ENCODE measurements at regions not wholly inside any gene's neighbourhood (a gene's known extent, or its start where the extent isn't known, plus 50 kb on each side); places are given as distances from the start of the nearest gene placed in this dataset.

DNA sequence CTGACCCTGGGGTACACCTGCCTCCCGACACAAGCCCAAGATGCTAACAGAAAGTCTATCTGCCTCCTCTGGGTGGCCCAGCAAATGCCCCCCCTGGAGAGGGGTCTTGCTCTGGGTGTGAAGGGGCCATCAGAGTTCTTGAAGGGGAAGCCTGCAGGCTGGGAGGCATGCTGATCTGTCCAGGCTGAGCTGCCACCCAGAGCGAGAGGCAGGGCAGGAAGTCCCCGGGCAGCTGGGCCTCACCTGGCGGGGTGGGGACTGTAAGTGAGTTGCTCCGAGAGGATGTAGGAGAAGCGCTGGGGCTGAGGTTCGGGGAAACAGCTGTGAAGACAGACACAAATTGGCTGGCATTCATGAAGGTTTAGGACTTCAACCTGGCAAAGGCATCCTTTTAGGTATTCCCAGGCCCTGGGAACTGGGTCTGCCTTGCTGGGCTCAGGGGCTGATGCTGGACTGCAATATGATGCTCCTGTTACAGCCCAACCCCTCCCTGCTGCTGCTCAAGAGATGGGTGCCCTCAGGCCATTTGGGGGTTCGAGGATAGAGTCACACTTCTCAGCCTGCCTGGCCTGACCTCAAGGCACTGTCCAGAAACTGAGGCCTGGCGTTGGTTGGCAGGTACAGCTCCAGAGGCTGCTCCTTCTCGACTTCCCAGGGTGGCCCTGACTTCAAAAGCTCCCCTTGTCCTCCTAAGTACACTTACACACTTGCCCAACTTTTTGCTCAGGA lies 60.2 kb upstream of the LYVE1 start:
- Histone ChIP-seq H3K27ac (no peak overlapping the region), H3K36me3 (no peaks in the 10 kb centered on the region), H3K4me3 (ENCODE audit: low read depth, low read length) (no peak overlapping the region), H3K9me3 (ENCODE audit: severe bottlenecking) (no peaks in the 10 kb centered on the region), H3K27me3 (ENCODE audit: insufficient read depth, low read depth, severe bottlenecking) (no peaks in the 10 kb centered on the region)
- TF ChIP-seq, protein P1, sequence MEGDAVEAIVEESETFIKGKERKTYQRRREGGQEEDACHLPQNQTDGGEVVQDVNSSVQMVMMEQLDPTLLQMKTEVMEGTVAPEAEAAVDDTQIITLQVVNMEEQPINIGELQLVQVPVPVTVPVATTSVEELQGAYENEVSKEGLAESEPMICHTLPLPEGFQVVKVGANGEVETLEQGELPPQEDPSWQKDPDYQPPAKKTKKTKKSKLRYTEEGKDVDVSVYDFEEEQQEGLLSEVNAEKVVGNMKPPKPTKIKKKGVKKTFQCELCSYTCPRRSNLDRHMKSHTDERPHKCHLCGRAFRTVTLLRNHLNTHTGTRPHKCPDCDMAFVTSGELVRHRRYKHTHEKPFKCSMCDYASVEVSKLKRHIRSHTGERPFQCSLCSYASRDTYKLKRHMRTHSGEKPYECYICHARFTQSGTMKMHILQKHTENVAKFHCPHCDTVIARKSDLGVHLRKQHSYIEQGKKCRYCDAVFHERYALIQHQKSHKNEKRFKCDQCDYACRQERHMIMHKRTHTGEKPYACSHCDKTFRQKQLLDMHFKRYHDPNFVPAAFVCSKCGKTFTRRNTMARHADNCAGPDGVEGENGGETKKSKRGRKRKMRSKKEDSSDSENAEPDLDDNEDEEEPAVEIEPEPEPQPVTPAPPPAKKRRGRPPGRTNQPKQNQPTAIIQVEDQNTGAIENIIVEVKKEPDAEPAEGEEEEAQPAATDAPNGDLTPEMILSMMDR (IDR thresholded peaks at IDR 0.05; ENCODE audit: low read depth, low read length): no peak
- no peak for DNase-seq

DNA sequence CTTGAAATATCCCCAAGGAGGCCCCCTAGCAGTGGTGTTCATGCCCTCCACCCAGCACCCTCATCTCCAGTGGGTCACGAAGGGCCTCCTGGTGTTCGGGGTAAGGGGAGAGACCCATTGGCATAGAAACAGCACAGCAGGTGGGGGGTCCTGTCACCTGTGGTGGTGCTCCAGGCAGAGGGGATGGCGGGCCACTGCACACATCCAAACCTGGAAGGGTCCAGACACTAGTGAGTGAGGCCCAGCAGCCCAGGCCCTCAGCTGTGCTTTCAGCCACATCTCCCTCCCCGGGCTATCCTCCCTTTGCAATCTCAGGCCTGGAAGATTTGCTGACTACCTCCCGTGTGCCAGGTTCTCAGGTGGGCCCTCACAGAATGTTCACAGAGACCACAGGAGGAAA lies 59.4 kb upstream of the LYVE1 start:
- TF ChIP-seq, protein P1 (IDR thresholded peaks at IDR 0.05; ENCODE audit: low read depth, low read length): no peak
- no peak overlapping the region for H3K27ac ChIP-seq

DNA sequence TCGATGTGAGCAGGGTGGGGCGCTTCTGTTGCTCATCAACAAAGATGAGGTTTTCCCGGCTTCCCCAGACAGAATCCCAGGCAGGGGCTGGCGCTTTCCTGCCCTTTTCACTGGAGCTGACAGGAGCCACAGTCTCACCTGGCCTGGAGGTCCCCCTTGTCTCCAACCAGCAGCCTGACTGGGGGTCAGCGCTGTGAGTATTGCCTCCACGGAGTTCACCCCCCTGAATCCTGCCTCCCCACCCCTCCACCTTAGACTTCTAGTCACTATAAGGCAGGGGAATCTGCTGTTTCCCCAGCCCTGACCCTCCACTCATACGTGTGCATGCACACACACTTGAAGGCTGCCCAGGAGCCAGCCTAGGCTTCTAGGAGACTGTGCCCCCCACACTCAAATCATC lies 58.8 kb upstream of the LYVE1 start:
- H3K36me3 ChIP-seq: no peaks in the 10 kb centered on the region

More for the DNA sequence above, 59.4 kb upstream of the LYVE1 start:
- H3K36me3 ChIP-seq: no peaks in the 10 kb centered on the region
- no peak overlapping the region for H3K4me3 ChIP-seq (ENCODE audit: low read depth, low read length)
- H3K27me3 ChIP-seq (ENCODE audit: insufficient read depth, low read depth, severe bottlenecking): no peaks in the 10 kb centered on the region
- no peak for DNase-seq
- no peaks in the 10 kb centered on the region for H3K9me3 ChIP-seq (ENCODE audit: severe bottlenecking)

DNA sequence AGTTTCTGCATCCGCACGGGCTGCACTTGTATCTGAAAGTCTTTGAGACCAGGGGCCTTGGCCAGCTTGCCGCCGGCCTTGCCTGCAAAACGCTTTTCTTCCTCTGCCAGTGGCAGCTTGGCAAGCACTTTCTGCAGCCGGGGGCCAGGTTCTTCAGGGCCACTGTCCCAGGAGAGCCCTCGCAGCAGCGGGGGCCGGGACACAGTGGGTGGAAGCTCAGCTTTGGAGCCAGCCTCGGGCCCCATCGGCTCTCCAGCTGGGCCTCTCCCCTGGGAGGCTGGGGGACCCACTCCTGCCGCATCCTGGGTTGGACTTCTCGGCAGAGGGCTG lies 57.5 kb upstream of the LYVE1 start:
- H3K9me3 ChIP-seq (ENCODE audit: severe bottlenecking): no peaks in the 10 kb centered on the region
- DNase-seq: no peak
- H3K27me3 ChIP-seq (ENCODE audit: insufficient read depth, low read depth, severe bottlenecking): no peaks in the 10 kb centered on the region
- no peak overlapping the region for H3K27ac ChIP-seq
- H3K36me3 ChIP-seq: no peaks in the 10 kb centered on the region
- TF ChIP-seq, protein P1 (IDR thresholded peaks at IDR 0.05; ENCODE audit: low read depth, low read length): no peak
- no peak overlapping the region for H3K4me3 ChIP-seq (ENCODE audit: low read depth, low read length)

More for the DNA sequence above, 58.8 kb upstream of the LYVE1 start:
- no peak for DNase-seq
- Histone ChIP-seq H3K27me3 (ENCODE audit: insufficient read depth, low read depth, severe bottlenecking) (no peaks in the 10 kb centered on the region), H3K27ac (no peak overlapping the region), H3K9me3 (ENCODE audit: severe bottlenecking) (no peaks in the 10 kb centered on the region), H3K4me3 (ENCODE audit: low read depth, low read length) (no peak overlapping the region)
- TF ChIP-seq, protein P1 (IDR thresholded peaks at IDR 0.05; ENCODE audit: low read depth, low read length): no peak

DNA sequence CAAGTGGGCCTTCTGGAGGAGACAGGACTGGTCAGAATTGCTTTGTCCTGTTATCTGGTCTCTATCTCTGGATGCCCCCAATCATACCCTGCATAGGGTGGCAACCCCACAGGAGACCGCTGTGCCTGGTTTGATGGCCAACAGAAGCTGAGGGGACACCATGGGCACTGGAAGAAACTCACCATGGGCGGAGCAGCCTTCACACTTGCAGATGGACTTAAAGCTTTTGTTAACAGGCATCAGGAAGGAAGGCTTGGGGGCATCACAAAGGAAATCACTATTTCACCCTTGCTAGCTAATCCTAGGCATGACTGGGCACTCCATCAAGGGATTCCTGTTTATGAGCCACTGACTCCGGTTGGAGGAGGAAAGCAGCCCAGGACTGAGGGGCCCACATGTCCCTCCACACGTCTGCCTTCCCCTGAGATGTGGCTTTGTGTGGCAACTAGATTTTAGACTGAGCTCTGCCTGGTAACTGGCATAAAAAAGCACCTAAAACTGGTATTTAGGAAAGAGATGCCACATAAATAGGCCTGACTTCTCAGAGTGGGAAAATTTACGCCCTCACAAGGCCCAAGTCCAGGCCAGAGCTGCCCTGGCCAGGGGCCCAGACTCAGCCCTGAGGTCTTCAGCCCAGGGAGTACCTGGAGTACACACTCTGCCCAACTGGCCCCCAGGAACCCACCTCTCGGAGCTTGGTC lies 57.0 kb upstream of the LYVE1 start:
- DNase-seq: no peak
- no peak overlapping the region for H3K4me3 ChIP-seq (ENCODE audit: low read depth, low read length)
- no peaks in the 10 kb centered on the region for H3K9me3 ChIP-seq (ENCODE audit: severe bottlenecking)
- TF ChIP-seq, protein P1 (IDR thresholded peaks at IDR 0.05; ENCODE audit: low read depth, low read length): no peak
- no peak overlapping the region for H3K27ac ChIP-seq
- H3K27me3 ChIP-seq (ENCODE audit: insufficient read depth, low read depth, severe bottlenecking): no peaks in the 10 kb centered on the region
- H3K36me3 ChIP-seq: no peaks in the 10 kb centered on the region

All from WERI-Rb-1 (cell line).